G401 (cell line): ENCODE measurements at regions not wholly inside any gene's neighbourhood (a gene's known extent, or its start where the extent isn't known, plus 50 kb on each side); places are given as distances from the start of the nearest gene placed in this dataset.
"Not testable (repeated sequence)": the region's sequence is repeated elsewhere in the genome, so short reads cannot be mapped to it uniquely, and the experiment has no call there.

Source experiments
- DNase-seq: peaks from one replicate; pipeline ENCODE4 v3.0.0-alpha.2; 2015; ENCODE audit warnings: low spot score
- in situ Hi-C: cut with HindIII; loops from 2 replicates; pipeline ENCODE4 v1.10.0; 2016; ENCODE audit warnings: low sequenced_read_pairs, mixed read lengths

- in situ Hi-C loops = no loop called here
- no peak for DNase-seq
Observed at GRCh38 chr9:24118190-24118589, 292.1 kb upstream of the ELAVL2 start.

GRCh38 chr9:24096756-24097155 is 270.7 kb upstream of the ELAVL2 start:
- in situ Hi-C loops = no loop called here
- no peak for DNase-seq

- in situ Hi-C loops = no loop called here
- DNase-seq = peak; percentile 92
Observed at GRCh38 chr9:24095246-24095645, 269.2 kb upstream of the ELAVL2 start.

GRCh38 chr9:24090566-24090965 is 264.5 kb upstream of the ELAVL2 start:
- in situ Hi-C loops = no loop called here

GRCh38 chr9:24073666-24074065 is 247.6 kb upstream of the ELAVL2 start:
- in situ Hi-C loops = no loop called here
- no peak for DNase-seq

More at GRCh38 chr9:24090566-24090965, 264.5 kb upstream of the ELAVL2 start:
- no peak for DNase-seq

GRCh38 chr9:24073007-24073592 is 247.1 kb upstream of the ELAVL2 start:
- DNase-seq = no peak
- in situ Hi-C loops = no loop called here

- in situ Hi-C loops = no loop called here
- DNase-seq = no peak
Observed at GRCh38 chr9:24071716-24072115, 245.7 kb upstream of the ELAVL2 start.

- no peak for DNase-seq
- in situ Hi-C loops = no loop called here
Observed at GRCh38 chr9:24071091-24071490, 245.1 kb upstream of the ELAVL2 start.

- DNase-seq, in situ Hi-C loops: not testable (repeated sequence)
Observed at GRCh38 chr9:24067107-24067506, 241.1 kb upstream of the ELAVL2 start.

GRCh38 chr9:24059651-24060050 is 233.6 kb upstream of the ELAVL2 start:
- in situ Hi-C loops = no loop called here
- DNase-seq = peak; percentile 72

GRCh38 chr9:24051587-24051986 is 225.5 kb upstream of the ELAVL2 start:
- DNase-seq = no peak
- in situ Hi-C loops = no loop called here

- in situ Hi-C loops, DNase-seq: not testable (repeated sequence)
Observed at GRCh38 chr9:24050239-24050638, 224.2 kb upstream of the ELAVL2 start.

GRCh38 chr9:24045150-24045549 is 219.1 kb upstream of the ELAVL2 start:
- DNase-seq = no peak
- in situ Hi-C loops = no loop called here

GRCh38 chr9:24044576-24044975 is 218.5 kb upstream of the ELAVL2 start:
- in situ Hi-C loops = no loop called here
- DNase-seq = no peak

GRCh38 chr9:24041160-24041690 is 215.2 kb upstream of the ELAVL2 start:
- in situ Hi-C loops = no loop called here
- DNase-seq = peak; percentile 39

GRCh38 chr9:24036459-24036858 is 210.4 kb upstream of the ELAVL2 start:
- DNase-seq = peak; percentile 95
- in situ Hi-C loops = no loop called here

- in situ Hi-C loops = no loop called here
- DNase-seq = peak; percentile 71
Observed at GRCh38 chr9:24035816-24036215, 209.8 kb upstream of the ELAVL2 start.

GRCh38 chr9:24011881-24012280 is 185.8 kb upstream of the ELAVL2 start:
- in situ Hi-C loops = no loop called here
- no peak for DNase-seq

- in situ Hi-C loops = no loop called here
- DNase-seq = no peak
Observed at GRCh38 chr9:24011009-24011717, 185.1 kb upstream of the ELAVL2 start.

- in situ Hi-C loops = no loop called here
- DNase-seq = no peak
Observed at GRCh38 chr9:24009322-24009721, 183.3 kb upstream of the ELAVL2 start.

GRCh38 chr9:24007185-24007584 is 181.1 kb upstream of the ELAVL2 start:
- no peak for DNase-seq
- in situ Hi-C loops = no loop called here
